Activated T-cell treated with anti-CD3 and anti-CD28 coated beads, Interleukin-2, amount 50 U/mL, for 48 hours (primary cell): ENCODE measurements at regions not wholly inside any gene's neighbourhood (a gene's known extent, or its start where the extent isn't known, plus 50 kb on each side); places are given as distances from the start of the nearest gene placed in this dataset.
"Not testable (repeated sequence)": the region's sequence is repeated elsewhere in the genome, so short reads cannot be mapped to it uniquely, and the experiment has no call there.

Experiments used
- DNase-seq, 2 experiments: peaks; one replicate each; pipeline ENCODE4 v3.0.0-alpha.2; 2020

DNA sequence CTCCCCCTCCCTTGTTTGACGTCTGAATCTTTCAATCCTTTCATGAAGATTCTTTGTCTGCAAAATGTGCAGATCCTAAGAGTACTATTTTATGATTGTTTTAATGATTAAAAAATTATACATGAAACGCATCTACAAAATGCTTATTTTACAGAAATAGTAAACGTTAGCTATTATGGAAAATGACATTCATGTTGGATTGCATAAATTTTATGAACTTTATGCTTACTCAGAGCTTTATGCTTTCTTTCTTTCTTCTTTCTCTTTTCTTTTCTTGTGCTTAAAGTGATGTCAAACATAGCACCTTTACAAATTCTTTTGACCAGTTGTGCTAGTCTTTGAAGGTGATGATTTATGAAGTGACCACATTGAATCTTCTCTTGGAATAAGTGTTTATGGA is 805.4 kb downstream of the ADCYAP1 start:
- DNase-seq, result no peak

DNA sequence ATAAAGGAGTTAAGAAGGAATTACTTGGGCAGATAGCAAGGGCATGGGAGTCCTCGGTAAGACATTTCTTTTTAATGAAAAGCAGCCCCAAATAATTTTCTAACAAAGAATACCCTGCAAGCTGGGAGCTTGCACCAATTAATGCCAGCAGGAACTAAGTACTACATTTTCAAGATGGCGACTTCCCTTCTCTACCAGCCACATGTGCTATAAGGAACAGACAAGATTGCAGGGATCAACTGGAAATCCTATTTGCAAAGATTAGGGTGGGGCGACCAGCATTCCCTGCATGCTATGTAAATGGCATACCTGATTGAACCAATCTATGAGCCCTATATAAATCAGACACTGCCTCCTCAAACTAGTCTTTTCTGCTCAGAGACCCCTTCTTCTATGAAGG is 827.5 kb downstream of the ADCYAP1 start:
- DNase-seq, result no peak

DNA sequence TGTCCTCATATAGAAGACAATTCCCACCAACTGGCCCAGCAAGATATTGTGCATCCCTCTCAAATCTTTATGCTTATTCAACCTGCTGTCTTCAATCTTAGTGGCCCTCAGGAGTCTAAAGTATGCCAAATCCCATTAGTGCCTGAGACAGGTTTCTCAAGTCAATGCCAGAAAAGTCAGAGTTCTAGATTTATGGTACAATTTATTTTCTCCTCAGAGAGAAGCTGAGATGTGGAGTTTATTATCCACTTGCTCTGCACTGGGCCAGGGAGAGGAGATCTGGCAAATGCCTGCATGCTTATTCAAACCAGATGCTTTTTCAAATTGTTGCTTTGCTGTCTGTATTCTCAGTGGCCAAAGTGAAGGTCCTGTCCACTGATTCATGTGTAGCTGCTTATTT is 825.2 kb downstream of the METTL4 start:
- DNase-seq, result no peak

DNA sequence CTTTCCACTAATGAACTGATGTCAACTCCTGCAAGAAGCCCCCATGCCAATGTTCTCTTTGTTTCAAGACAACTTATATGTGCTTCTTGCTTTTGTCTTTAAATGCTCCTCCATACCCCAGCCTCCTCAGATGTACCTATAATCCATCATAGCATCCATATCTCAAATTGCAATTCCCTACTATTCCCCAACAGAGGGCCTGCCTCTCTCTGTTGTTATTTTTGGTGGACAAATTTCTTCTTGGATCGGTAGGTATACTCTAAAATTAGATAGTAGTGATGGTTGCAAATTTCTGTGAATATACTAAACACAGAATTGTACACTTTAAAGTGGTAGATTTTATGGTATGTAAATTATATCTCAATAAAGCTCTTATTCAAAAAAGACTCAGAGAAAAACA is 820.1 kb downstream of the METTL4 start:
- no peak for DNase-seq

DNA sequence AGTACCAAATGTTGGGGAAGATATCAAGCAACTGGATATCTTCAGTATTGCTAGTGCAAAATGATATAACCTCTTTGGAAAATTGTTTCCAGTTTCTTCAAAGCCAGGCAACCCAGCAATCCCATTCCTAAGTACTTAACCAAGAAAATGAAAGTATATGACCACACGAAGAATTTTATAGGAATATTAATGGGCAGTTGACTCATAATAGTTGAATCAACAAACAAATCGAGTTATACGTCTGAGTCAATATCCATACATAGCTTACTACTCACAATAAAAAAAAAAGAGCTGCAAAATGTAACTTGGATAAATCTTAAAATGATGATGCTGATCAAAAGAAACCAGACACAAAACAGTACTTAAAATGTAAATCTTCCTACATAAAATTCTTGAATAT is 810.4 kb downstream of the METTL4 start:
- no peak for DNase-seq

DNA sequence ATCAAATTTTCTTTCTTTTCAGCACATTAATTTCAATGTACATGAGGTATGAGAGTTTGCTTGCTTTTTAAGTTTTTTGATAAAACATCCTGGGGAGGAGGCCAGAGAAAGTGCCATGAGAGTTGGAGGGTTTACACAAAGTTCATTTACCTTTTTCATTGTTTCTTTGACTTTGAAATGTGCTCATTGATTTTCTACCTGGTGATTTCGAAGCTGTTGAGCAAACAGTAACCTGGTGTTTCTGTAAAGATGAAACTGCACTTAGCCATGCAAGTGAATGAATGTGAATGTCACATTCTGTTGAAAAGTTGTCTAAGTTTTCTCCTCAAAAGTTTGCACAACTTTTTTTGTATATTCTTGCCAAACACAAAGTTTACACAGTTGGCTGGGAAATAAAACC is 797.0 kb downstream of the METTL4 start:
- no peak for DNase-seq

DNA sequence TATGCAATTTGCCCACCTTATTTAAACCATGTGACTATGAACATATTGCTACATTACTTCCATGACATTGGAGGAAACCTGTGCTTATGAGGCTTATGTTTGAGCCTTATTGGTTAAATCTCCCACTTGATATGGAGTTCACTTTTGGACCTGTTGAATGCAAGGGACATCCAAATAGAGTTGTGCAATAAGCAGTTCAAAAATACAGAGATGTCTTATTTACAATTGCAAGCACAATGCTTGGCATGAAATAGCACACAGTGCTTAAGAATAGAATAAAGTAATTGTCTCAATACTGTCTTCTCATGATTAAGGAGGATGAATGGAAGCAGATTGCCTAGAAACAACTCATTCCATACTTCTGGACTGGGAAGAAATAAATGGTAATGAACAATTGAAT is 793.5 kb downstream of the METTL4 start:
- DNase-seq, result no peak

DNA sequence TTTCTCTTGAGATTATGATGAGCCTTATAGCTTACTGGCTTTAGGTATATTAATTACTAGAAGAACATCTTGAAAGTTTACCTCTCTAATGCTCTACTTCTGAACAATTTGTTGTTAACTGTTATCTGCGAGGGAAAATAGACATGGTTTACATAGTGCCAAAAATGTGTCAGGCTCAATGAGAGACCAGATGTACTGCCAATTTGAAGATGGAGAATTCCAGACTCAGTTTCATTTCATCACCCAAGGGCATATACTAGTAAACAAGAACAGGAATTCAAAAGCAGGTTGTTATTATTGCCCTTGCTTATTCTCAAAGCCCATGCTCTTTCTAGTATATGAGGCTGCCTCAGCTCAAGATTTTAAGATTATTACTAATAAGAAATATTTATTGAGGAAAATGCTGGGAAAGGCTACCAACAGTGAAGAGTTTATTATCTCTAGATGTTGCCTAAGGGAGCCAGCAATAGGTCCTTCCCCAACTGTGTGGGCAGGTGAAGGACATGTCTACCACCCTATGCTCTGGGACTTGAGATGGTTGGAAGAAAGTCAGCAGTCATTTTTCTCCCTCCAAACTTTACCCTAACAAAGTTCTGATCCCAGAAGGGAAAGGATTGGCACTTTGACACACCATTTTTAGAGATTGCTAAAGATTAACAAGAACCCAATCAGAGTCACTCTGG is 792.7 kb downstream of the METTL4 start:
- no peak for DNase-seq

DNA sequence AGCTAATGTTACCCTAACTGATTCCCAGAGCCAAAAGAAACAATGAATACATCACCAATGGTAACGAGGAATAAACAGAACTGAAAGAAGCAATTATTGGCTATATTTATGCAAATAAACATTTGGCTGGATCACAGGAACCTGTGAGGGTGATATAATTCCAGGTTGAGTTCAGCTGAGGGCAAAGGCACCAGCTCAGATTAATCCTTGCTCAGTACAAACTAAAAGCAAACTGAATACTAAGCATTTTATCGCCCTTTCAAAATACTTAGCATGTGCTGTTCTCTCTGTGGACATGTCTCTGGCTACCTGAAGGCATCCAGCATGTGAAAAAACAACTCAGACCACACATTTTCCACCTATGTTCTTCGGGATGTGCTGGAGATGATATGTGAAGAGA is 791.7 kb downstream of the METTL4 start:
- DNase-seq, result no peak

DNA sequence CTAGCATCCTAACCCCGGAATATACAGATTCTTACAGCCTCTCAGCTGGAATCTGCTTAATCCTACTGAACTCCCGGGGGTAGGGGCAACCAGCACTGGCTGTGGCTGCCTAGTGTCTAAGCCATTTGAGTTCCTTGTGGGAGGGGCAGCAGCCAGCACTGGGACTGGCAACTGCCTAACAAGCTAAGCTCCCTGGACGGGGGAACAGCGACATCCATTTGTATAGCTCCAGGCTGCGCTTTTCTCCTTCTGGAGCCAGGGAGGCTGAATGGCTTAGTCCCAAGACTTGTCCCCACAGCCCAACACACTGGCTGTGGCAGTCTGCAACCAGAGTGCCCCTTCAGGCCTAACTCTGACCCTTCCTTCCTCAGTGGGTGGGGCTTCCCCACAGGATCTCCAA is 787.2 kb downstream of the METTL4 start:
- no peak for DNase-seq

DNA sequence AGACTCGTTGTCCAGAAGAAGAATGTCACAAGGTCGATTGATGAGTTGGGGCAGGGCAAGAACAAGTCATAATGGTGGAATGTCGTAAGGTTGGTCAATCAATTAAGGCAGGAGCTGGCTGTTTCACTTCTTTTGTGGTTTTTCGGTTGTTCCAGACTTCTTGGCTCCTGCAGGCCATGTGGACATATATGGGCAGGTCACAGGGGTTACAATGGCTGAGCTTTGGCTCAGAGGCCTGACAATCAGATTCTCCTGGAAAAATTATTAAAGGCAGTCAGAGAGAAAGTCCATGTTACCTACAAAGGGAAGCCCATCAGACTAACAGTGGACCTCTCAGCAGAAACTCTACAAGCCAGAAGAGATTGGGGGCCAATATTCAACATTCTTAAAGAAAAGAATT is 785.3 kb downstream of the METTL4 start:
- DNase-seq, result not testable (repeated sequence)

DNA sequence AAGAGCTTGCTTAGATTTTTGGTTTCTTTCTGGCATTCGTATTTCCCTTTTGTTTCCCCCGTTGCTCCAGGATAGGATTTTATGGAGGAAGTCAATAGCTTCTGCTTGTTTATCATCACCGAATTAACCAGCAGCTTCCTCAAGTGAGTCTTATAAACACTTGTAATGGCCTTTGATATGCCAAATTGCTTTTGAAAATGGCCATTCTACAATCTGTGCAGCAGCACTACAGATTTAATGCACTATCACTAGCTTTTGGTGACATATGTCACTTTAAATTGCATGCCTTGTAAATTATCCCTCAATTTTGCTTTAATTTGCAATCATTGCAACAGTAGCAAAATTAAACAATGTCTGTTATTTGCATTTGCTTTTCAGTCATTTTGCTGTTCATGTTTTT is 774.7 kb downstream of the METTL4 start:
- no peak for DNase-seq

DNA sequence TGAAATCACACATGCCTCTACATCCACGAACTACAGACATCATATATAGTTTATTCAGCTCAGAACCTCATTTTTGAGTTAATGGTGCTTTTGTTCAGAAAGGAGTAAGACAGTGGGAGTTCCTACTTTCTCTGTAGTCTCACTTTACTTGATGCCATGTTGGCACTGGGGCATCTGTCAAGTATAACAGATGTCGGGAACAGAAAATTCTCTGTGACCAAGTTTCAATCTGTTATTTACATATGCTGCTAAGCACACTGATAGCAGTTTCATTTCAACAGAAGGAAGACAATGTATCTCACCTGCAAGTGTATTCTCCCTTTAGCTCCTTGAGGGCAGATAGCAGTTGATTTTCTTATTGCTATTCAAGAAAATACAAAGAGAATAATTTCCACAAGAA is 774.1 kb downstream of the METTL4 start:
- DNase-seq, result no peak

DNA sequence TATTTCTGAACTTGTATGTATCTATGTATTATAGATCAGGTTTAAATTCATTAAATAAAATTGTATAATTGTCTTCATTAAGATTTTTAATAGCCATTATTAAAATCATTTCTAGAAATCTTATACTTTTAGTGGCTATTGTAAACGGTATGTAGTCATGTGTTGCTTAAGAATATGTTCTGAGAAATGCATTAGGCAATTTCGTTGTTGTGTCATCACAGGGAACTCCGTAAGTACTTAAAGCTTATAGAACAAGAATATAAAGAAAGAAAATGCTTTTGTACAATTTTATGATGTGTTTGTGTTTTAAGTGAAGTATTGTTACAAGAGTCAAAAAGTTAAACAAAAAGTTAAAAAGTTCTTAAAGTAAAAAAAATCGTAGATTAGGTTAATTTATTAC is 765.8 kb downstream of the METTL4 start:
- no peak for DNase-seq

DNA sequence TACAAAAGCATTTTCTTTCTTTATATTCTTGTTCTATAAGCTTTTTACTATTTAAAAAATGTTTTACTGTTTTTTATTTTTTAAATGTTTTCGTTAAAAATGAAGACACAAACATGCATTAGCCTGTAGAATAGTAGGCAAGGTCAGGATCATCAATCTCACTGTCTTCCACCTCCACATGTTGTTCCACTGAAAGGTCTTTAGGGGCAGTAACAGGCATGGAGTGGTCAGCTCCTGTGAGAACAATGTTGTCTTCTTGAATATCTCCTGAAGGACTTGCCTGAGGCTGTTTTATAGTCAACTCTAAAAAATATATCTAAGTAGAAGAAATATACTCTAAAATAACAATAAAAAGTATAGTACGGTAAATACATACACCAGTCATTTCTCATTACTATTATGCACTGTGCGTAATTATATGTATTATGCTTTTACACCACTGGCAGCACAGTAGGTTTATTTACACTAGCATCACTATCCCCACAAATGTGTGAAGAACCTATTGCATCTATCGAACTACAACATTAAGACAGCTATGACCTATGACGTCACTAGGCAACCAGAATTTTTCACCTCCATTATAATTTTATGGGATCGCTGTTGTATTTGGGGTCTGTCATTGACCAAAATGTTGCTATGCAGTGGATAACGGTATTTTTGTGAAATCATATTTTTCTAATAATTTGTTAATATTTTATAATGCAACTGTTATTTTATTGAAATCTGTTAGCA is 764.3 kb downstream of the METTL4 start:
- no peak for DNase-seq

DNA sequence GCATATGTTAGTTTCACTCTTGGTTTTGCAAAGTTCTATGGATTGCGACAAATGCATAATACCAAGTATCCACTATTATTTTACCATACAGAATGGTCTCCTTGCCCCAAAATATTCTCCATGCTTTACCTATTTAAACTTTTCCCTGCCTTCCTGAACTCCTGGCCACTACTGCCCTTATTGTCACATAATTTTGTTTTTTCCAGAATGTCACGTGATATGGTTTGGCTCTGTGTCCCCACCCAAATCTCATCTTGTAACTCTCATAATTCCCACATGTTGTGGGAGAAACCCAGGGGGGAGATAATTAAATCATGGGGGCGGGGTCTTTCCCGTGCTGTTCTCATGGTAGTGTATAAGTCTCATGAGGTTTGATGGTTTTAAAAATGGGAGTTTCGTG is 760.0 kb downstream of the METTL4 start:
- DNase-seq, result no peak

DNA sequence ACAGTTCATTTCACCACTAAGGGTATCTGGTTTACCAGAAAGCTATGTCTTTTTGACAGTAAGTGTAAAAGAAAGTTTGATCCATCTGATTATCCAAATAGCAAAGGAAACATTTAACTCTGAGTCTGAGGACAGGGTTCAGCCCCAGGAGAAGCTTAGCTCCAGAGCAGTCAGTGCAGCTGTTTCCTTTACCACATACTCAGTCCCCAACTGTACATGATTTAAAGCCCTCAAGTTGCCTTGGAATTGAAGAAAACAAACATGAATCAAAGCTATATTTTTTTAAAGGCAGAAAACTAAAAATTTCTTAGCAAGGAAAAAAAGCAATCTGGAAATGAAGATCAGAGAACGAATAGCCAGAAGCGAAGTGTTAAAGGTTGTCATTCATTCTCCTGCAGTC is 746.0 kb downstream of the METTL4 start:
- no peak for DNase-seq

DNA sequence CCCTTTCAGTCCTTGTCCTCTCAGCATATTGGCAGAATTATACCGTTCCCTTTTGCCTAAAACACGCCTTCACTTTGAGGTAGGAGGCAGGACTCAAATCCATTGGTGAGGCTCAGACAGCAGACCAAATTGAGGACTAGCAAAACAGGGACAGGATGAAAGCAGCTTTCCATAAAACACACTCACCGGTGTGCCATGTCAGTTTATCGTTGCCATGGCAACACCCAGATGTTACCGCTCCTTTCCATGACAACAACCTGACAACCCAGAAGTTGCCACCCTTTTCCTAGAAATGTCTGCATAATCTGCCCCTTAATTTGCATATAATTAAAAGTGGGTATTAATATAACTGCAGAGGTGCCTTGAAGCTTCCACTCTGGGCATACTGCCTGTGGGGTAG is 730.4 kb downstream of the METTL4 start:
- no peak for DNase-seq

DNA sequence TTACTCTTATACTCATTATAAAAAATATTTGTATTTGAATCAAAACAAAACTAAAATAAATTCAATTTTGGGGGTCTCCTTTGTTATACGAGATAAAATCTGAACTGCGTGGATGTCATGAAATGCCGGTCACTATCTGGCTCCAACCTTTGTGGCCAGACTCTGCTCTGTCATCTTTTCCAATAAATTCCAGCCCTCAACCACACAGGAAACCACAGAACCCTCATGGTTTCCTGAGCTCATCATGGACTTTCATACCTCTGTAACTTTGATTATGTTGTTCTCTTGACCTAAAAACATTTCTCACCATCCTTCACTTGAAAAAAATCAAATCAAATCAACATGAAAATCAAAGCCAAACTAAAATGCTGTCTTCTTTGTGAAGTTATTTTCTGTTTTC is 724.7 kb downstream of the METTL4 start:
- no peak for DNase-seq

DNA sequence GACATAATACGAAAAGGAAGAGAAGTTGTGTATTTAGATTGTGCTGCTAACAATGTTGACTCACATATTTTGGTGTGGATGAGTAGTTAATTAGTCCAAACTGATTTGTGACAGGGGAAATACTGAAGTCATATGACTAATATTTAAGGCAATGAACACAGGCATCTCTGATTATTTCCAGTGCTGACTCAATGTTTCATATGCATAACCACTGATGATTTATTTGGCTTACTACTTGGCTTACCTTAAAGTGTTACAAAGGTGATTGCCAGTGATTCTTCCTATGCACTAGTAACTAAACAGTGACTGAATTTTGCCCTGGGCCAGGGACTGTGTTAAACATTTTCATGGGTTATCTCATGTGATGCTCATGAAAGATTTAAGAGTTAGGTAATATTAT is 722.6 kb downstream of the METTL4 start:
- no peak for DNase-seq

DNA sequence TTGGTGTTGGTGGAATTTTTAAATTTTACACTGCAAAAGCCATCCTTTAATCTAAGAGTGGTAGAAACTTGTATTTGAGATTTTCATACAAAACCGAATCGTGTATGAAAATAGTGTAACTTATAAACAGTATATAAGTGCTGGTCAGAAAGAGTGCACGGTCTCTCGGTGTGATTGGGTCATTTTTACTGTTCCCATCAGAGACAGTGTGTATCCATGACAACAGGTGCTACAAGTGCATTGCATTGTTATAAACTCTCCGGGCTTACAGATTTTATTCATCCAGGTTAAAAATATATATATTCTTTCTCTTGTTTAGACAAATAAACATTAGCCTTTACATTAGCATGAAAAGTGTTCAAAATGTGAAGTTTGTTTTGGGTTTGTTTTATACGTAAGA is 721.9 kb downstream of the METTL4 start:
- DNase-seq, result no peak

DNA sequence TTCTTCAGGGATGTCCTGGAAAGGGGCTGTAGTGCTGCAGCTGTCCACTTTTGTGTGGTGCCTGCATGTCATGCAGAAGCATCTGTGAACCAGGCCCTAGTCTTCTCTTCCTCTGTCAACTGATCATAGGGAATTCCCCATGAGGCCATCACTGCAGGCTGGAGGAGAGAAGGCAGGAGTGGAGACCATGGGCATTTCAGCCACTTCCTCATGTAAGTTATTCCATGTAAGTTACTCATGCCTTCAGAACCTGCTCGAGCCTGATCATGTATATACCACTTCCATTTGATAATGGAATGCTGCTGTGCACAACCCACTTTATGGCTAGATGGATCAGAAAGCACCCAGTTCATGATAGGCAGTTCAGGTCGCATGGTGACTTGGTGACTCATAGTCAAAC is 714.0 kb downstream of the METTL4 start:
- DNase-seq, result not testable (repeated sequence)

DNA sequence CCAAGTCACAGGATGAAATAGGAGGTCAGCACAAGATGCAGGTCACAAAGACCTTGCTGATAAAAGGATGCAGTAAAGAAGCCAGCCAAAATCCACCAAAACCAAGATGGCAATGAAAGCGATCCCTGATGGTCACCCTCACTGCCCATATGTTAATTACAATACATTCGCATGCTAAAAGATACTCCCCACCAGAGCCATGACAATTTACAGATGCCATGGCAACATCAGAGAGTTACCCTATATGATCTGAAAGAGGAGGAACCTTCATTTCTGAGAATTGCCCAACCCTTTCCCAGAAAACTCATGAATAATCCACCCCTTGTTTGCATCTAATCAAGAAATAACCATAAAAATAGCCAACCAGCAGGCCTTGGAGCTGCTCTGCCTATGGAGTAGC is 709.8 kb downstream of the METTL4 start:
- no peak for DNase-seq

DNA sequence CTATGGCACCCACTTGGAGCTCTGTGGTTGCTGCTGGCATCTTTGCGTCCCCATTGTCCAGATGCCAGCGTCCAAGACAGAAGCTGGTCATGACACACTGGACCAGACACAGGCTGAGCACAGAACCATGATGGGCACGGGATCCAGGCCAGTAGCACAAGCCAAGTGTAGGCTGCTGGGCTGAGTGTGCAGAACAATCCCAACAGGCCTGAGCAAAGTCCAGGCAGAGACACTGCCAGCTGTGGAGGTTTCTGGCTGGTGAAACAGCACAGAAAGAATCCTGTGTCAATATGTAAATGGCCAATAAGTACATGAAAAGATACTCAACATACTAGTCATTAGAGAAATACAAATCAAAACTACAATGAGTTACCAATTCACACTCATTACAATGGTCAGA is 705.4 kb downstream of the METTL4 start:
- DNase-seq, result no peak

DNA sequence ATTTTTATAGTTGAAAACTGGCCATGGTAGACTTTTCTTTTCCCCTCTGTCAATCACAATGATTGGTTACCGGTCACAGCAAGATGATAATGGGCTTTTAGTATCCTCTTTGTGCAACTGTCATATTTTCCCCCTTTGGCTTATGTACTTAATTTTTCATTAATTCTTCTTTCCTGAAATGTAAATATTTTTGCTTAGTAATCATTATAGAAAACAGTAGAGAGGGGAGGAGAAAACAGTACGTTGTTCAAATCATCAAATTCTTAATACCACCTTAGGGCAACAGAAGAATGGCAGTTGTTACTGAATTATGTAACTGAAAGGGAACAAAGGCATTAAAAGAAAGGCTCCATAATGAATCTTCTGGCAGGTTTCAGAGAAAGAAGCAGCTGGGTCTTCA is 699.0 kb downstream of the METTL4 start:
- DNase-seq, result no peak
